Stomach (tissue), 8 donors: ENCODE measurements at regions not wholly inside any gene's neighbourhood (a gene's known extent, or its start where the extent isn't known, plus 50 kb on each side); places are given as distances from the start of the nearest gene placed in this dataset.

Experiments
- DNase-seq, 2 donors: peaks; one replicate each; pipeline versions ENCODE4 v3.0.0 to v3.0.0-alpha.2; 2013 to 2019
- H3K27ac ChIP-seq, 5 donors: fragments of 200-600 bp in 4 of 5; sonication (generic) in 4 of 5; one replicate each; pipeline ENCODE4 v1.5.1; 2013 to 2019; ENCODE audit warnings: mild to moderate bottlenecking in 1 of 5, moderate library complexity in 1 of 5
- H3K27me3 ChIP-seq, 3 donors: fragments of 200-600 bp; sonication (generic); one replicate each; pipeline ENCODE4 v1.5.1; 2017 to 2019; ENCODE audit warnings: mixed run types in 1 of 3
- H3K36me3 ChIP-seq, 4 donors: fragments of 200-600 bp; sonication (generic); 1 replicate in 3 of 4; 2 replicates in 1 of 4; pipeline ENCODE4 v1.5.1; 2016 to 2019
- H3K4me1 ChIP-seq, 4 donors: fragments of 200-600 bp; sonication (generic); one replicate each; pipeline ENCODE4 v1.5.1; 2016 to 2019
- H3K4me3 ChIP-seq, 4 donors: fragments of 200-600 bp; sonication (generic) in 3 of 4; one replicate each; pipeline ENCODE4 v1.5.1; 2016 to 2019; ENCODE audit warnings: mild to moderate bottlenecking in 1 of 4
- H3K9me3 ChIP-seq, 4 donors: fragments of 200-600 bp; sonication (generic); one replicate each; pipeline ENCODE4 v1.5.1; 2016 to 2019
- EP300 ChIP-seq: sonication (generic); formaldehyde crosslinking; IDR thresholded peaks from one replicate; pipeline ENCODE4 v1.6.1; 2017; ENCODE audit warnings: antibody characterized with exemption
- POLR2A ChIP-seq, 4 donors: fragments of 450-650 bp; IDR thresholded peaks; one replicate each; pipeline ENCODE4 v1.6.1; 2016; ENCODE audit warnings: antibody characterized with exemption in 4 of 4, control low read depth in 2 of 4, mild to moderate bottlenecking in 1 of 4, moderate library complexity in 1 of 4
- POLR2AphosphoS5 ChIP-seq, 3 donors: sonication (generic); formaldehyde crosslinking; IDR thresholded peaks; one replicate each; pipeline ENCODE4 v1.6.1; 2016; ENCODE audit warnings: antibody characterized with exemption in 3 of 3
- WGBS, 5 donors: extraction: QIAGEN DNeasy Blood & Tissue Kit in 3 of 5; methylation state at CpG; one replicate each; pipeline versions ENCODE4 v1.1.5 to v1.1.7; 2013 to 2018; 5-methylcytosine and 5-hydroxymethylcytosine counted together
- intact Hi-C: fragments of 100-400 bp; cut with DNase I; formaldehyde crosslinking; loops from one replicate; pipeline ENCODE4 v1.15.1; 2023; ENCODE audit warnings: low total_unique reads
- small RNA-seq, 4 donors: library from RNA; depleted of rRNA; stranded (forward); fragments of <200 nt; gene quantifications; one replicate each; pipeline ENCODE3, GENCODE V24; 2016
- TF ChIP-seq, protein P1 (sequence below), 7 experiments: fragments of 450-650 bp in 4 of 7; fragments of 200-600 bp in 3 of 7; sonication (generic) in 3 of 7; IDR thresholded peaks; one replicate each; pipeline ENCODE4 v1.5.1; 2016 to 2019; ENCODE audit warnings: antibody characterized with exemption in 7 of 7, control low read depth in 2 of 7, mild to moderate bottlenecking in 1 of 7
- donor health status: healthy with polysubstance abuse.
- donor health status: Bipolar disorder and iron deficiency.
- donor health status: healthy.

DNA sequence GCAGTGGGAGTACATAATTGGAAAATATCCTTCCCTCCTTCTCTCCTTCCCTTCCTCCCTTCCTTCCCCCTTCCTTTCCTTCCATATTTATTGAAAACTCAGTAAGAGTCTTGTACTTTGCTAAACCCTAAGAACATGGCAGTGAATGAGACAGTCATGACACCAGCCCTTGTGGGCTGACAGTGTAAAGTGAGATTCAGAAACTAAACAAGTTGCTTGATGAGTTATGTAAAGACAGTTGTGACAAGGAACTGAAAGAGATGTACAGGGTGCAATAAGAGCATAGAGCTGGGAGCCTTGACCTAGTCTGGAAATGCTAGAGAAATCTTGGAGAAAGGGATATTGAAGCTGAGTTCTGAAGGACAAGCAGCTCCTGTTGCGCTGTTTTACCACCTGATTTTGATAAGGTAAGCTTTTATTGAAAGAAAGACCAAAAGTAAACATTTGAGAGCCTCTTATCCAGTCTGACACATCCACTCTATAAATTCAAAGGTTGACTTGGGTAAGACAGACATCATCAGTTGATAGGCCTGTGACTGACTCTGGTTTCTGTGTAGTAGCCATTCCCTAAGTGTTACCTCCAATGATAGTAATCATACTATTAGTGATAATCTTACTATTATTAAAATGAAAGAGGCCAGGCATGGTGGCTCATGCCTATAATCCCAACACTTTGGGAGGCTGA is 66.5 kb upstream of the SKOR2 start:
- H3K9me3 ChIP-seq: no peaks in the 10 kb centered on the region
- H3K36me3 ChIP-seq: no peaks in the 10 kb centered on the region
- intact Hi-C loops: no loop called here
- TF ChIP-seq EP300 (no peak), POLR2A (IDR thresholded peaks at IDR 0.05) (no peak), POLR2AphosphoS5 (IDR thresholded peaks at IDR 0.05) (no peak)
- TF ChIP-seq, protein P1, sequence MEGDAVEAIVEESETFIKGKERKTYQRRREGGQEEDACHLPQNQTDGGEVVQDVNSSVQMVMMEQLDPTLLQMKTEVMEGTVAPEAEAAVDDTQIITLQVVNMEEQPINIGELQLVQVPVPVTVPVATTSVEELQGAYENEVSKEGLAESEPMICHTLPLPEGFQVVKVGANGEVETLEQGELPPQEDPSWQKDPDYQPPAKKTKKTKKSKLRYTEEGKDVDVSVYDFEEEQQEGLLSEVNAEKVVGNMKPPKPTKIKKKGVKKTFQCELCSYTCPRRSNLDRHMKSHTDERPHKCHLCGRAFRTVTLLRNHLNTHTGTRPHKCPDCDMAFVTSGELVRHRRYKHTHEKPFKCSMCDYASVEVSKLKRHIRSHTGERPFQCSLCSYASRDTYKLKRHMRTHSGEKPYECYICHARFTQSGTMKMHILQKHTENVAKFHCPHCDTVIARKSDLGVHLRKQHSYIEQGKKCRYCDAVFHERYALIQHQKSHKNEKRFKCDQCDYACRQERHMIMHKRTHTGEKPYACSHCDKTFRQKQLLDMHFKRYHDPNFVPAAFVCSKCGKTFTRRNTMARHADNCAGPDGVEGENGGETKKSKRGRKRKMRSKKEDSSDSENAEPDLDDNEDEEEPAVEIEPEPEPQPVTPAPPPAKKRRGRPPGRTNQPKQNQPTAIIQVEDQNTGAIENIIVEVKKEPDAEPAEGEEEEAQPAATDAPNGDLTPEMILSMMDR (IDR thresholded peaks at IDR 0.05): no peak
- DNase-seq: no peak
- no peak overlapping the region for H3K27ac ChIP-seq
- WGBS, 5 donors: 17 to 68% (median 38%) methylated on average over 1 of the region's 1 CpG
- no peak overlapping the region for H3K4me3 ChIP-seq
- no peaks in the 10 kb centered on the region for H3K4me1 ChIP-seq
- H3K27me3 ChIP-seq: no peaks in the 10 kb centered on the region

DNA sequence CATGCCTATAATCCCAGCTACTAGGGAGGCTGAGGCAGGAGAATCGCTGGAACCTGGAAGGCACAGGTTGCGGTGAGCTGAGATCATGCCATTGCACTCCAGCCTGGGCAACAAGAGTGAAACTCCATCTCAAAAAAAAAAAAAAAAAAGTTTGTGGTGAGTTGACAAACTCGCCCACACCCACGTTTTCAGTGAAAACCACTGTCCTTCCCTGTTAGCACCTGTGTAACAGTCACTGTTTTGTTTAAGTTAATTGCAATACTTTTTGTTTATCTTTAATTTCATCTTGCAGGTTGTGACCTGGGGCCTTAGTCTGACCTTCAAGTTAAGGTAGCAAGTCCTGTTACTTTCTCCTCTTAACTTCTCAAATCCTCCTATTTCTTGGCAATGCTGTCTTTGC is 65.5 kb upstream of the SKOR2 start:
- TF ChIP-seq POLR2AphosphoS5 (IDR thresholded peaks at IDR 0.05): no peak
- TF ChIP-seq POLR2A (IDR thresholded peaks at IDR 0.05): no peak
- TF ChIP-seq, protein P1 (IDR thresholded peaks at IDR 0.05): no peak
- no peak for TF ChIP-seq EP300
- no peaks in the 10 kb centered on the region for H3K4me1 ChIP-seq
- no peaks in the 10 kb centered on the region for H3K9me3 ChIP-seq
- H3K36me3 ChIP-seq: no peaks in the 10 kb centered on the region
- H3K4me3 ChIP-seq: no peak overlapping the region
- intact Hi-C loops: no loop called here
- no peak for DNase-seq
- no peak overlapping the region for H3K27ac ChIP-seq
- 82 to 88% (median 82%) methylated on average over 4 of the region's 4 CpGs for WGBS, 5 donors
- no peaks in the 10 kb centered on the region for H3K27me3 ChIP-seq

DNA sequence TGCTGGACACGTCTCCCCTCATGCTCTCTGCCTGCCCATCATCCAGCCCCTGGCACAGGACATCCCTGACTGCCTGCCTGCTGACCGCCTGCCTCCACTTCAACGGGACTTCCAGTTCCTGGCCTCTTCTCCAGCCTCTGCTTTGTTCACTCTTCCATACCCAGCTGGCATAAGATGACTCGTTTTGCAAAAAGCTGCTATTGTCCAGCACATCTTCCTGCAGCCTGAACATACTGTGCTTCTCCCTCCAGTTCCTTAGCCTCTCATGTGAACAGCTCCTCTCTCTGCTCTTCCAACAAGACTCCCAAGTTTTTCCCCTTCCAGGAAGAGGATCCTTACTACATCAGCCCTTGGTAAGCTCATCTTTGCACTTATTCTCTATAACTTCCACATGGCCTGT is 62.4 kb upstream of the SKOR2 start:
- peaks cover 0 to 7% (median 0%) of the 10 kb centered on the region in 4 donors for H3K9me3 ChIP-seq
- H3K4me3 ChIP-seq: no peak overlapping the region
- H3K36me3 ChIP-seq: no peaks in the 10 kb centered on the region
- intact Hi-C loops: no loop called here
- no peak overlapping the region for H3K27ac ChIP-seq
- no peaks in the 10 kb centered on the region for H3K4me1 ChIP-seq
- no peak for DNase-seq
- WGBS, 5 donors: 60 to 77% (median 64%) methylated on average over 4 of the region's 4 CpGs
- no peaks in the 10 kb centered on the region for H3K27me3 ChIP-seq
- TF ChIP-seq EP300 (no peak), POLR2A (IDR thresholded peaks at IDR 0.05) (no peak), POLR2AphosphoS5 (IDR thresholded peaks at IDR 0.05) (no peak)

DNA sequence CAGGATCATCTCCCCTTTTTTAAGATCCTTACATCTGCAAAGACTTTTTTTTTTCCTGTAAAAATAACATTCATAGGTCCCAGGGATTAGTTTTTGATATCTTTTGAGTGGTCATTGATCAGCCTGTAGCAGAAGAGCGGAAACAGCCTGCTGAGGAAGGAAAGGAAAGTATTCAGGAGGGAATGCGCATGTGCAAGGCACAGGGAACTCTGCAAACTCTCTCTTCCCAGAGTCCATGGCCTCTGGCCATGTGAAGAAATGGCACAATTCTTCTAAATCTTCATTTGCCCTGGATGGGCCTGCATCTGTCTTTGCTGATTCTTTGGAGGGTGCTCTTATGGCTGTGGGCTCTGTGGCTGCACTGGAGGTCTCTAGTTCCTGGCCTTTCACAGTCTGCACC is 60.1 kb upstream of the SKOR2 start:
- H3K36me3 ChIP-seq: no peaks in the 10 kb centered on the region
- peaks cover 0 to 7% (median 0%) of the 10 kb centered on the region in 4 donors for H3K9me3 ChIP-seq
- no peaks in the 10 kb centered on the region for H3K4me1 ChIP-seq
- H3K27ac ChIP-seq: no peak overlapping the region
- no peaks in the 10 kb centered on the region for H3K27me3 ChIP-seq
- whole genome bisulfite sequencing, 5 donors: 83 to 98% (median 88%) methylated on average over 2 of the region's 2 CpGs
- no peak overlapping the region for H3K4me3 ChIP-seq
- TF ChIP-seq, protein P1 (IDR thresholded peaks at IDR 0.05): no peak
- TF ChIP-seq EP300: no peak
- TF ChIP-seq POLR2AphosphoS5 (IDR thresholded peaks at IDR 0.05): no peak
- no peak for TF ChIP-seq POLR2A (IDR thresholded peaks at IDR 0.05)
- no peak for DNase-seq
- intact Hi-C loops: no loop called here

Small RNAs in the stretch of these regions (small RNA-seq; reads per million reads assigned to genes)
- 0 reads per million in 4 donors for gene MIR4527
